ENCODE measurements at regions not wholly inside any gene's neighbourhood (a gene's known extent, or its start where the extent isn't known, plus 50 kb on each side); places are given as distances from the start of the nearest gene placed in this dataset.

GRCh38 chr14:50018933-50019210, 97.5 kb downstream of the VCPKMT start:
- no peak for TF ChIP-seq POLR2AphosphoS5 (IDR thresholded peaks at IDR 0.05; ENCODE audit: low read depth, low read length)
- no peak for TF ChIP-seq REST (IDR thresholded peaks at IDR 0.05; ENCODE audit: insufficient read depth in 1 of 2, low read depth in 2 of 2, low read length in 2 of 2)
- TF ChIP-seq FOXP2 (optimal IDR thresholded peaks at IDR 0.05; ENCODE audit: borderline replicate concordance, extremely low read depth, extremely low read length, insufficient read depth): no peak
- no peak for TF ChIP-seq SIN3A (IDR thresholded peaks at IDR 0.05; ENCODE audit: borderline replicate concordance, insufficient read depth, low read length)
- no peak for TF ChIP-seq TAF1 (IDR thresholded peaks at IDR 0.05; ENCODE audit: borderline replicate concordance, insufficient read depth, low read length)

- no peak for TF ChIP-seq FOXP2 (optimal IDR thresholded peaks at IDR 0.05; ENCODE audit: borderline replicate concordance, extremely low read depth, extremely low read length, insufficient read depth)
- no peak for TF ChIP-seq REST (IDR thresholded peaks at IDR 0.05; ENCODE audit: insufficient read depth in 1 of 2, low read depth in 2 of 2, low read length in 2 of 2)
- no peak for TF ChIP-seq POLR2AphosphoS5 (IDR thresholded peaks at IDR 0.05; ENCODE audit: low read depth, low read length)
- no peak for TF ChIP-seq SIN3A (IDR thresholded peaks at IDR 0.05; ENCODE audit: borderline replicate concordance, insufficient read depth, low read length)
- no peak for TF ChIP-seq TAF1 (IDR thresholded peaks at IDR 0.05; ENCODE audit: borderline replicate concordance, insufficient read depth, low read length)
Measured at GRCh38 chr14:50020184-50020583, 96.2 kb downstream of the VCPKMT start.

- TF ChIP-seq TAF1 (IDR thresholded peaks at IDR 0.05; ENCODE audit: borderline replicate concordance, insufficient read depth, low read length) (no peak), SIN3A (IDR thresholded peaks at IDR 0.05; ENCODE audit: borderline replicate concordance, insufficient read depth, low read length) (no peak), FOXP2 (optimal IDR thresholded peaks at IDR 0.05; ENCODE audit: borderline replicate concordance, extremely low read depth, extremely low read length, insufficient read depth) (no peak), REST (IDR thresholded peaks at IDR 0.05; ENCODE audit: insufficient read depth in 1 of 2, low read depth in 2 of 2, low read length in 2 of 2) (no peak), POLR2AphosphoS5 (IDR thresholded peaks at IDR 0.05; ENCODE audit: low read depth, low read length) (no peak)
Measured at GRCh38 chr14:50020799-50021198, 95.6 kb downstream of the VCPKMT start.

- TF ChIP-seq TAF1 (IDR thresholded peaks at IDR 0.05; ENCODE audit: borderline replicate concordance, insufficient read depth, low read length) (no peak), FOXP2 (optimal IDR thresholded peaks at IDR 0.05; ENCODE audit: borderline replicate concordance, extremely low read depth, extremely low read length, insufficient read depth) (no peak), REST (IDR thresholded peaks at IDR 0.05; ENCODE audit: insufficient read depth in 1 of 2, low read depth in 2 of 2, low read length in 2 of 2) (no peak), SIN3A (IDR thresholded peaks at IDR 0.05; ENCODE audit: borderline replicate concordance, insufficient read depth, low read length) (no peak), POLR2AphosphoS5 (IDR thresholded peaks at IDR 0.05; ENCODE audit: low read depth, low read length) (no peak)
Measured at GRCh38 chr14:50021261-50022031, 94.9 kb downstream of the VCPKMT start.

Data from PFSK-1 (cell line).